ENCODE measurements at regions not wholly inside any gene's neighbourhood (a gene's known extent, or its start where the extent isn't known, plus 50 kb on each side); places are given as distances from the start of the nearest gene placed in this dataset.

DNA sequence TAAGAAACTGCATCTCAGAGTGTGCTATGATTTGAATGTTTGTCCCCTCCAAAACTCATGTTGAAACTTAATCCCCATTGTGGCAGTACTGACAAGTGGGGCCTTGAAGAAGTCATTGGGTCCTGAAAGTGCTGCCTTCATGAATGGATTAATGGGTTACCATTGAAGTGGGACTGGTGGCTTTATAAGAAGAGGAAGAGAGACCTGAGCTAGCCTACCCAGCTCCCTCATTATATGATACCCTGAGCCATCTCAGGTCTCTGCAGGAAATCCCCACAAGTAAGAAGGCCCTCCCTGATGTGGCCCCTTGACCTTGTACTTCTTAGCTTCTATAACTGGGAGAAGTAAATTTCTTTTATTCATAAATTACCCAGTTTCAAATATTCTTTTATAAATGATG is 526.8 kb downstream of the XIRP2 start:
- TF ChIP-seq, protein P1, sequence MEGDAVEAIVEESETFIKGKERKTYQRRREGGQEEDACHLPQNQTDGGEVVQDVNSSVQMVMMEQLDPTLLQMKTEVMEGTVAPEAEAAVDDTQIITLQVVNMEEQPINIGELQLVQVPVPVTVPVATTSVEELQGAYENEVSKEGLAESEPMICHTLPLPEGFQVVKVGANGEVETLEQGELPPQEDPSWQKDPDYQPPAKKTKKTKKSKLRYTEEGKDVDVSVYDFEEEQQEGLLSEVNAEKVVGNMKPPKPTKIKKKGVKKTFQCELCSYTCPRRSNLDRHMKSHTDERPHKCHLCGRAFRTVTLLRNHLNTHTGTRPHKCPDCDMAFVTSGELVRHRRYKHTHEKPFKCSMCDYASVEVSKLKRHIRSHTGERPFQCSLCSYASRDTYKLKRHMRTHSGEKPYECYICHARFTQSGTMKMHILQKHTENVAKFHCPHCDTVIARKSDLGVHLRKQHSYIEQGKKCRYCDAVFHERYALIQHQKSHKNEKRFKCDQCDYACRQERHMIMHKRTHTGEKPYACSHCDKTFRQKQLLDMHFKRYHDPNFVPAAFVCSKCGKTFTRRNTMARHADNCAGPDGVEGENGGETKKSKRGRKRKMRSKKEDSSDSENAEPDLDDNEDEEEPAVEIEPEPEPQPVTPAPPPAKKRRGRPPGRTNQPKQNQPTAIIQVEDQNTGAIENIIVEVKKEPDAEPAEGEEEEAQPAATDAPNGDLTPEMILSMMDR (IDR thresholded peaks at IDR 0.05), result no peak
- TF ChIP-seq POLR2A (IDR thresholded peaks at IDR 0.05), result no peak
